KBM-7 (cell line): ENCODE measurements at regions not wholly inside any gene's neighbourhood (a gene's known extent, or its start where the extent isn't known, plus 50 kb on each side); places are given as distances from the start of the nearest gene placed in this dataset.
"Not testable (repeated sequence)": the region's sequence is repeated elsewhere in the genome, so short reads cannot be mapped to it uniquely, and the experiment has no call there.

ENCODE experiments used
- DNase-seq: peaks from one replicate; pipeline ENCODE4 v3.0.0-alpha.2; 2015
- in situ Hi-C: fragments of 300-500 bp; cut with MboI; formaldehyde crosslinking; loops from 2 replicates; pipeline ENCODE4 v1.14.3; 2020; ENCODE audit warnings: low sequenced_read_pairs, low pct_unique_long_range_greater_than_20kb, mixed read lengths

- in situ Hi-C loops = no loop called here
- DNase-seq = no peak
Observed at GRCh38 chr1:188127507-188127906, 1298.8 kb downstream of the PLA2G4A start.

DNA sequence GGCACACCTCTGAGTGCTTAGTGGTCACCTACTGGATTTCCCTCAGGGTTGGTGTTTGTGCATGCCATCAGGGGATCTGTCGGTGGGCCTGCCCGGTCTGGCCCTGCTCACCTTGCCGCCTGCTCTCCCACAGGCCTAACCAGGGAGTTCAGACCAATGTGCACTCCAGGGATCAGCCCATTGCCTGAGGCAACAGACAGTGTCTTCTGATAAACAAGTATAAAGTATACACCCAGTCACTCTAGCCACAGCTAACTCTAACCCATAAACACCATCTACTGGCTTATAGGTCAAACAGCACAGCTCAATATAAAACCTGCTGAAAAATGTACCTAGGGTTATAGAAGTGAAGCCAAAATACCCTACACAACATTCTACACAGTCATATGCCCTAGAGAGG, 1300.0 kb downstream of the PLA2G4A start:
- DNase-seq = no peak
- in situ Hi-C loops = no loop called here

DNA sequence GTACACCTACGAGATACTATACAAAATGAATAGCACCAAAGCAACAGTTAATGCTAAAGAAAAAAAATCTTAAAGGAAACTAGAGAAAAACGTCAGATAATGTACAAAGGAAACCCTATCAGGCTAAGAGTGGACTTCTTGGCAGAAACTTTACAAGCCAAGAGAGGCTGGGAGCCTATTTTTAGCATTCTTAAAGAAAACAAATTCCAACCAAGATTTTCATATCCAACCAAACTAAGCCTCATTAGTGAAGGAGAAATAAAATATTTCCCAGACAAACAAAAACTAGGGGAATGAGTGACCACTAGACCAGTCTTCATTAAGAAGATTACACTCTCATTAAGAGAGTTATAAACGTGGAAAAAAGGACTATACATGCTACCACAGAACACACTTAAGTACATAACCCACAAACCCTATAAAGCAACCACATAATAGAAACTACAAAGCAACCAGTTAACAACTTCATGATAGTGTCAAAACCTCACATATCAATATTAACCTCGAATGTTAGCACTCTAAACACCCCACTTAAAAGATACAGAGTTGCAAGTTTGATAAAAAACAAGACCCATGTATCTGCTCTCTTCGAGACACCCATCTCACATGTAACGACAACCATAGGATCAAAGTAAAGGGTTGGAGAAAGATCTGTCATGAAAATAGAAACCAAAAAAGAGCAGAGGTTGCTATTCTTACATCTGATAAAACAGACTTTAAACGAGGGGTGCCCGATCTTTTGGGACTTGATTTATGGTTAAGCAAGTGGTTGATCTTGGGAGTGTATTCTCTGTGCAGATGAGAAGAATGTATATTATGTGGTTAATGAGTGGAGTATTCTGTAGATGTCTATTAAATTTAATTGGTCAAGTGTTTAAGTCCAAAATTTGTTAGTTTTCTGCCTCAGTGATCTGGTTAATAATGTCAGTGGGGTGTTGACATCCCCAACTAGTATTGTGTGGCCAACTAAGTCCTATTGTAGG, 1301.4 kb downstream of the PLA2G4A start:
- no peak for DNase-seq
- in situ Hi-C loops = no loop called here

DNA sequence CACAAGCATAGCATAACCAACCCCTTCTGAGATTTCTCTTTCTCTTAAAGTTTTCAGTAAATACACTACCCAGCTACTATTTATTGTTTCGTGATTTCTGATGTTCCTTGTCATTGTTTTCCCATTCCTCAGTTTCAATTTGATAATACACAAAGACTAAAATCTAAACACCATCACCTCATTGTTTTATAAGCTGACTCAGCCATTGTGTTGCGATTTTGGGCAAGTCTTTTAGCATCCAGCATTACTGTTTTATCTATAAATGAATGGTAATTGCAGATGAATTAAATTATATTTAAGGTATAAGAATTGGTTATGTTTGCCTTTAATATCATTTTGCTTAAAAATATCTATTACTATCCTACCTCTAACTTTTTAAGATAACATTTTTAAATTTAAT, 1308.5 kb downstream of the PLA2G4A start:
- no peak for DNase-seq
- in situ Hi-C loops = no loop called here

DNA sequence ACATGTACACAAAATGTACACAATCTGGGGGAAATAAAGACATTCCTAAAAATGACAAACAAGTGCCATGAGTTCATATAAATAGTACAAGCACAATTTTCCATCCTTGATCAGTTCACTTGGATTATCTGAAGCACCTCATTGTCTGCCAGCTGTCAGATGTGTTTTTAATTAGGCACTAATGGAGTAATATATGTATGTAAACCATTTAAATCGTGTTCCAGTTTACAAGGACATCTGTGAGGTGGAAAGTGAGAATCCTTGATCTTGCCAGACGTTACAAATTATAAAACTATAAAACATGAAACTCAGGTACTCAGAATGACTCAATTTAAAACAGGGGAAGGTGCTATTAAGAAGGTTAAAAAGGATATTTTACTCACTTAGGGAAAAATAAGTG, 1312.2 kb downstream of the PLA2G4A start:
- in situ Hi-C loops = no loop called here

GRCh38 chr1:188154196-188154595, 1325.4 kb downstream of the PLA2G4A start:
- in situ Hi-C loops = no loop called here
- no peak for DNase-seq

More for the DNA sequence above, 1312.2 kb downstream of the PLA2G4A start:
- DNase-seq = no peak

GRCh38 chr1:188154761-188155160, 1326.0 kb downstream of the PLA2G4A start:
- no peak for DNase-seq
- in situ Hi-C loops = no loop called here

DNA sequence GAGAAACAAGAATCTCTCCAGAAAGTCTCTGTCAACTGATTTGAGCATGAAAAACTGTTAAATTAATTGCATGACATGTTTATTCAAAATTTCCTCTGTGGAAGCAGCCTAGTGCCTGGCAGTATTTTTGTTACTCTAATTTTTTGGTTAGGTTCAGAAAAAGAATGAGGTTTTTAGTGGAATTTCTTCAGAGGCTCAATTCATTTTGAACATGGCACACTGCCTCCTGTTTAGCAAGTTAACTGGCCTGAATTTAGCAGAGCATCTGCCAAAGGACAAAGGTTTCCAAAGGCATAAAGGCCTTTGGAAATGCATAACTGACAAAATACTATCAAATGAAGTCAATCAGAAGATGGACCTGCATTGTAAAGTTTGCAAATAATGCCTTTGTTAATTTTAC, 1326.5 kb downstream of the PLA2G4A start:
- in situ Hi-C loops = no loop called here
- no peak for DNase-seq

DNA sequence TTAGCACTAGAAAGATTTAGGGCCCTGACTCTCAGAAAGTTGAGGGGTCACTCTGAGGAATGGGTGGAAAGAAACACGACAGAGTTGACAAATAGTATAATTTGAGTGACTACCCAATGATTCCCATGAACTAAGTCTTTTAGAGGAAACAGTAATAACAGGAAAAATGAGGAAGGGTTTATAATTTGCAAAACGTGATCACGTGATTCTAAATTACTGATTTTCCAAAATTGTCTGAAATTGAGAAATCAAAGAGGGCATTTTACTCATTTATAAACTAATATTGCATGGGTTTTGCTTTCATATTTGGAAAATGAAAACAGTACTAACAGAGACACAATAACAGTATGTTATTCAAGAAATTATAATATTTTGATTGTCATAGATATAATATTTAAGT, 1335.7 kb downstream of the PLA2G4A start:
- DNase-seq = no peak
- in situ Hi-C loops = no loop called here

DNA sequence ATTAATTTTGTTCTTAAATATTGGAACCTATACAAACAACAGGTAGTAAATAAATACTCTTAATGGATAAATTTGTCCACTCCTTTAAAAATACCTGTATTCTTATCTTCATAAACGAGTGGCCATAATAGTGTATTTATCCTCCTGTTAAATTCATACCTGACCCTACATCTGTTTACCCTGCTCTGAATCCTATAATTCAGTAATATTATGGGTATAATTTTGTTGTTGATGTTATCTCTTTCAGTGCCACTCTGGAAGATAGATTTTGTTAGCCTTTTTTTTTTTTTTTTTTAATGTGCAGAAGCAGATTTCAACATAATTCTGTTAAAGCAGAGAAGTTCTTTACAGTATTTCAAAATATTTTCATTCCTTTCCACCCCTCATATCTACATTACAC, 1337.9 kb downstream of the PLA2G4A start:
- no peak for DNase-seq
- in situ Hi-C loops = no loop called here

DNA sequence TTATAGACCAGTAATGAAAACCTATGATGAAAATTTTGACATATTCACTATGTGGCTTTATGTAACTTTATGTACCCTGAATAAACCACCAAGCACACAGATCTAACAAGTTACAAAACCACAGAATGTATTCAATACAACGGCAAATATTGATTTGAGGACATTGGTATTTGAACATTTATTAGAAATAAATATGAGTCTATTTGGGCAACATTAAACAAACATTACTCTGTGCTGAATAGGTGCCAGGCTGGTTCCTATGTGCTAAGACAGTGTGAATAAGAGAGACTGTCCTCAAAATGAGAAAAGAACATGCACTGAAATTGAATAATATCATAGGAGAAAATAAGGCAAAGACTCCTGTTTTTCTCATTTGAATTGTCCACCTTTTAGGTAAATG, 1341.2 kb downstream of the PLA2G4A start:
- in situ Hi-C loops = no loop called here
- no peak for DNase-seq

GRCh38 chr1:188170411-188170810, 1341.7 kb downstream of the PLA2G4A start:
- DNase-seq = no peak

GRCh38 chr1:188170935-188171334, 1342.2 kb downstream of the PLA2G4A start:
- DNase-seq = no peak
- in situ Hi-C loops = no loop called here

More at GRCh38 chr1:188170411-188170810, 1341.7 kb downstream of the PLA2G4A start:
- in situ Hi-C loops = no loop called here

DNA sequence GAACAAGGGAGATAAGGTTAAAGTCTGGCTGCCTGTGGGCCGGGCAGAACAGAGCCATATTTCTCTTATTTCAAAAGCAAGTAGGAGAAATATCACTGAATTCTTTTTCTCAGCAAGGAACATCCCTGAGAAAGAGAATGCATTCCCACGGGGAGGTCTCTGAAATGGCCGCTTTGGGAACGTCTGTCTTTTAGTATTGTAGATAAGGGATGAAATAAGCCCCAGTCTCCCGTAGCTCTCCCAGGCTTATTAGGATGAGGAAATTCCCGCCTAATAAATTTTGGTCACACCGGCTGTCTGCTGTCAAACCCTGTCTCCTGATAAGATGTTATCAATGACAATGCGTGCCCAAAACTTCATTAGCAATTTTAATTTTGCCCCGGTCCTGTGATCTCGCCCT, 1353.3 kb downstream of the PLA2G4A start:
- in situ Hi-C loops, DNase-seq: not testable (repeated sequence)

DNA sequence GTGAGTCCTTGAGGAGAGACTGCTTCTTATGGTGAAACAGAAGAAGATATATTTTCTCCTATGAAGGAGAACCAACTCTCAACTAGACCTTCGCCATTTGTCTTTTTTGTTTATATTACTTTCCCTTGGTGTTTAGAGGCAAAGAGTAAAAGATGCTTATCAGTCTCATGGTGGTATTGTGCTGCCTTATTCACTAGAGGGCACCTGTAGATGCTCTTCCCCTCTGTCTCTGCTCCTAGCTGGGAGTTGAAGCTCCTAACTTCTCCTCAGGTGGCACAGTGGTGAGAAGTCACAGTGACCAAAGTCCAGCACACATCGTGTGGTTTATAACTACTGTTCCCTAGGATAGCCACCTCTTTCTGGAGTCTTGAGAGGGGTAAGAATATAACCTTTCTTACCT, 1359.6 kb downstream of the PLA2G4A start:
- DNase-seq = no peak
- in situ Hi-C loops = no loop called here

DNA sequence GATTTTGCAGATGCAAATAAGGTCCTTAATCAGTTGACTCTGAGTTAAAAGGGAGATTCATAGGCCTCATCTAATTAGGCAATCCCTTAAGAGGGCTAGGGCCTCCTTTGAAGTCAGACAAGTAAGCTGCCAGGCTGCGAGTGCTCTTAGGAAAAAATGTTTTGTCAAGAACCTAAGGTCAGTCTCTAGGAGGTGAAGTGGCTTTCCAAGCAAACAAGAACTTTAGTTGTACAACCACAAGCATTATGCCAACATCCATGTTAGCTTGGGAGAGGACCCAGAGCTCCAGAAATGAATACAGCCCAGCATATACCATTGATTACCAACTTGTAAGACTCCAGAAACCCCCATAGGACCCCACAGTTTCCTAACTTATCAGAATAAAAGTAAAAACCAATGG, 1366.2 kb downstream of the PLA2G4A start:
- in situ Hi-C loops = no loop called here
- DNase-seq = no peak

- in situ Hi-C loops = no loop called here
- DNase-seq = no peak
Observed at GRCh38 chr1:188218289-188218688, 1389.5 kb downstream of the PLA2G4A start.

DNA sequence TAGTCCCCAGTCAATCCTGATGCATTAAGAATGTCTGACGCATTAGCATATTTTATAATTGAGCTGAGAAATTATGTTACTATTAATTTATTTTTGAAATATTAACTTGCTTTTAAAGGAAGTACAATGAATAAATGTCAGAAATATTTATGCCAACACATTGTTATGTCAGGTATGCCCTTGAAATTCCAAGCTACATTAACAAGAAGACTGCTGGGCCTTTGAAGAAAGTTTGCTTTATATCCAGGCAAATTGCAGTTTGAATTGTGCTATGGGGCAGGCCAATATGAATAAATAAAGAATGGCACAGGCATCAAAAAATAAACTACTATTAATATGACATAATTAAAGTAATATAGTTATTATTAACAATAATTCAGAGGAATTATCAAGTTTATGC, 1391.3 kb downstream of the PLA2G4A start:
- DNase-seq = no peak
- in situ Hi-C loops = no loop called here

DNA sequence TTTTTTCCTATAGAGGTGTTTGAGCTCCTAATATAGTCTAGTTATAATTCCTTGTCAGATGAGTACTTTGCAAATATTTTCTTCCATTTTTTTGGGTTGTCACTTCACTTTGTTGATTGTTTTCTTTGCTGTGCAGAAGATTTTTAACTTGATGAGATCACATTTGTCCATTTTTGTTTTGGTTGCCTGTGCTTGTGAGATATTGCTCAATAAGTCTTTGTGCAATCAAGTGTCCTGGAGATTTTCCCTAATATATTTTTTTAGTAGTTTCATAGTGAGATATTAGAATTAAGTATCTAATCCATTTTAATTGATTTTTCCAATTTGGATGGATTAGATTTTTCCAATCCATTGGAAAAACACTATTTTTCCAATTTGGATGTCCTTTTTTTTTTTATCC, 1395.5 kb downstream of the PLA2G4A start:
- DNase-seq = no peak
- in situ Hi-C loops = no loop called here

DNA sequence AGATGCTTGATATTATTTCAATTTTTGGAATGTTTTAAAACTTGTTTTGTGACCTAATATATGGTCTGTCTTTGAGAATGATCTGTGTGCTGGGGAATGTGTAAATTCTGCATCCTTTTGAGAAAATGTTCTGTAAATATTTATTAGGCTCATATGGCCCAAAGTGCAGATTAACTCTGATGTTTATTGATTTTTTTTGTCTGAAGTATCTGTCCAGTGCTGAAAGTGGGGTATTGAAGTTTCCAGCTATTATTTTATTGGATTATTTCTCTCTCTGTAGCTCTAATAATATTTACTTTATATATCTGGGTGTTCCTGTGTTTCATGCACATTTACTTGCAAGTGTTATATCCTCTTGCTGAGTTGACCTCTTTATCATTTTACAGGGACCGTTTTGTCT, 1397.2 kb downstream of the PLA2G4A start:
- in situ Hi-C loops = no loop called here
- DNase-seq = no peak

GRCh38 chr1:188228623-188229022, 1399.9 kb downstream of the PLA2G4A start:
- in situ Hi-C loops = no loop called here

More at GRCh38 chr1:188228623-188229022, 1399.9 kb downstream of the PLA2G4A start:
- DNase-seq = no peak
